GM12878 (cell line): ENCODE measurements at regions not wholly inside any gene's neighbourhood (a gene's known extent, or its start where the extent isn't known, plus 50 kb on each side); places are given as distances from the start of the nearest gene placed in this dataset.

ENCODE experiments used
- ATAC-seq: fragments of 200-7000 bp; cut with Tn5 transposase; 3 replicates; pipeline ENCODE4 v1.9.1; 2020; ENCODE audit warnings: mild to moderate bottlenecking, moderate library complexity
- BruUV-seq: library from RNA; stranded (reverse); fragments of 400-500 nt; replicated peaks from 2 replicates; lab custom pipeline; 2021; lab: Mats Ljungman, UMichigan
- CTCF ChIA-PET: fragments of 300-600 bp; sonication (Branson Sonifier 250); formaldehyde crosslinking; extraction: SDS; loops from one replicate; lab custom pipeline; 2021; ENCODE audit warnings: inconsistent platforms; lab: Yijun Ruan, JAX
- POLR2A ChIA-PET: fragments of 350-600 bp; formaldehyde crosslinking; extraction: SDS; loops from one replicate; lab custom pipeline; 2021; ENCODE audit warnings: inconsistent platforms; lab: Charles Lee
- RAD21 ChIA-PET: fragments of 300-600 bp; sonication (Branson Sonifier 250); formaldehyde crosslinking; loops from one replicate; lab custom pipeline; 2023; ENCODE audit warnings: antibody characterized with exemption; ENCODE audit not compliant: unreplicated experiment; lab: Charles Lee
- SMC1A ChIA-PET: fragments of 300-600 bp; sonication (Branson Sonifier 250); formaldehyde crosslinking; loops from one replicate; lab custom pipeline; 2023; ENCODE audit not compliant: unreplicated experiment, uncharacterized antibody; lab: Charles Lee
- DNase-seq: peaks from one replicate; pipeline ENCODE4 v3.0.0-alpha.2; 2011; ENCODE audit warnings: low read depth, low spot score
- FAIRE-seq: peaks from 3 replicates; lab custom pipeline; 2011; peaks lifted over from hg19 to GRCh38; lab: Jason Lieb, UNC
- H2AFZ ChIP-seq: 2 replicates; pipeline ENCODE4 v1.6.0; 2011; ENCODE audit warnings: low read depth, low read length, control low read depth; ENCODE audit not compliant: control insufficient read depth
- H3K27ac ChIP-seq: 2 replicates; pipeline ENCODE4 v1.5.1; 2011; ENCODE audit warnings: control low read depth; ENCODE audit not compliant: control insufficient read depth, insufficient read depth
- H3K27me3 ChIP-seq, 2 experiments: replicated peaks in 1 of 2; 2 replicates each; pipeline versions ENCODE4 v1.6.0 to v1.6.1; 2011; ENCODE audit warnings: low read length in 1 of 2; ENCODE audit not compliant: control insufficient read depth in 2 of 2, insufficient read depth in 2 of 2
- H3K36me3 ChIP-seq, 2 experiments: 2 replicates each; pipeline ENCODE4 v1.5.1; 2011; ENCODE audit warnings: low read length in 1 of 2; ENCODE audit not compliant: control insufficient read depth in 2 of 2, insufficient read depth in 2 of 2
- H3K4me1 ChIP-seq: 2 replicates; pipeline ENCODE4 v1.6.1; 2011; ENCODE audit warnings: mild to moderate bottlenecking, low read length, moderate library complexity, mixed read lengths; ENCODE audit not compliant: control insufficient read depth, insufficient read depth
- H3K4me2 ChIP-seq: 2 replicates; pipeline ENCODE4 v1.6.0; 2011; ENCODE audit warnings: control low read depth; ENCODE audit not compliant: control insufficient read depth, insufficient read depth
- H3K4me3 ChIP-seq: fragments of 200-600 bp; sonication (generic); 2 replicates; pipeline ENCODE4 v1.5.1; 2016
- H3K79me2 ChIP-seq: 2 replicates; pipeline ENCODE4 v1.6.0; 2011; ENCODE audit warnings: low read length; ENCODE audit not compliant: control insufficient read depth, insufficient read depth
- H3K9ac ChIP-seq: 2 replicates; pipeline ENCODE4 v1.8.0; 2011; ENCODE audit warnings: low read length, control low read depth, mixed read lengths; ENCODE audit not compliant: control insufficient read depth, insufficient read depth
- H3K9me3 ChIP-seq: replicated peaks from 3 replicates; pipeline ENCODE4 v1.5.1; 2011; ENCODE audit warnings: mild to moderate bottlenecking, low read length; ENCODE audit not compliant: control insufficient read depth, insufficient read depth
- H4K20me1 ChIP-seq: 2 replicates; pipeline ENCODE4 v1.6.0; 2011; ENCODE audit not compliant: control insufficient read depth, insufficient read depth
- CHD4 ChIP-seq: fragments of 200-600 bp; sonication (generic); IDR thresholded peaks from 2 replicates; pipeline ENCODE4 v1.6.1; 2016; ENCODE audit warnings: mild to moderate bottlenecking
- FOXK2 ChIP-seq: fragments of 450-650 bp; IDR thresholded peaks from 2 replicates; pipeline ENCODE4 v1.6.1; 2017; ENCODE audit warnings: mild to moderate bottlenecking, moderate library complexity
- MTA2 ChIP-seq: fragments of 450-650 bp; IDR thresholded peaks from 2 replicates; pipeline ENCODE4 v1.6.1; 2016; ENCODE audit warnings: low read depth, mild to moderate bottlenecking, moderate library complexity
- MTA3 ChIP-seq: IDR thresholded peaks from 2 replicates; pipeline ENCODE4 v1.6.1; 2012; ENCODE audit warnings: low read length, inconsistent platforms, borderline replicate concordance
- NFYA ChIP-seq: IDR thresholded peaks from 2 replicates; pipeline ENCODE4 v1.6.1; 2011; ENCODE audit warnings: low read depth, mild to moderate bottlenecking, low read length, improper control_type of control experiment, borderline replicate concordance
- POU2F2 ChIP-seq: IDR thresholded peaks from 3 replicates; pipeline ENCODE4 v1.6.1; 2011; ENCODE audit warnings: low read depth, mild to moderate bottlenecking, low read length, borderline replicate concordance
- YY1 ChIP-seq: IDR thresholded peaks from 2 replicates; pipeline ENCODE4 v1.6.1; 2011; ENCODE audit warnings: low read depth, mild to moderate bottlenecking, low read length
- in situ Hi-C: fragments of 300-500 bp; cut with MboI; formaldehyde crosslinking; loops from 9 replicates; pipeline ENCODE4 v1.14.3; 2018; ENCODE audit warnings: mixed read lengths
- intact Hi-C: fragments of 100-400 bp; cut with micrococcal nuclease; formaldehyde crosslinking; loops from one replicate; pipeline ENCODE4 v1.14.2; 2022; ENCODE audit not compliant: unreplicated experiment
- TF ChIP-seq, protein P1 (sequence below): fragments of 450-650 bp; IDR thresholded peaks from 2 replicates; pipeline ENCODE4 v1.6.1; 2017; ENCODE audit warnings: mild to moderate bottlenecking, moderate library complexity
- TF ChIP-seq, protein P2 (sequence below): fragments of 450-650 bp; IDR thresholded peaks from 2 replicates; pipeline ENCODE4 v1.6.1; 2017; ENCODE audit warnings: borderline replicate concordance
- TF ChIP-seq, protein P3 (sequence below): IDR thresholded peaks from 2 replicates; pipeline ENCODE4 v1.6.1; 2012; ENCODE audit warnings: low read length, inconsistent platforms
- TF ChIP-seq, protein P4 (sequence below): fragments of 450-650 bp; IDR thresholded peaks from 2 replicates; pipeline ENCODE4 v1.6.1; 2017; ENCODE audit warnings: mild to moderate bottlenecking, moderate library complexity
- TF ChIP-seq, protein P5 (sequence below): fragments of 450-650 bp; IDR thresholded peaks from 2 replicates; pipeline ENCODE4 v1.6.1; 2017; ENCODE audit warnings: mild to moderate bottlenecking, low read depth, inconsistent platforms; ENCODE audit not compliant: poor library complexity, severe bottlenecking

DNA sequence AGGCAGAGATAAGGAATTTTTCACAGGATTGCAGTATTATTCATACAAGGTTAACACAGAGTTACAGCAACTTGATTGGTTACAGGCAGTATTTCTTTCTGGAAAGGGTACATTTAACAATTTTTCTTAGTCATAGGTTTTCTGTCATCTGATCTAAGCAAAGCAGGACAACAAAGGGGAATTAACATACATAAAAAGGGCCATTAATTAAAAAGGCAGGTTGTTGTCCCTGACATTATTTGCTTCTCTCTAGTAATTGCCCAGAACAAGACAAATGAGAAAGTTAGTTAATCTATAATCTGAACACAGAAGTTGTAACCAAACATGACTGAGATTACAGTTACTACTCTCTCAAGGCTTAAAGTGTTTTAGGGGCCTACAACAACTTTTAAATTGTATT is 291.4 kb upstream of the LRRTM4 start:
- ChIA-PET POLR2A (no interaction called here), CTCF (no interaction called here), RAD21 (no interaction called here), SMC1A (no interaction called here)
- no peaks in the 10 kb centered on the region for H3K4me1 ChIP-seq
- H3K79me2 ChIP-seq, result no peaks in the 10 kb centered on the region
- DNase-seq (no peak), ATAC-seq (no peak), FAIRE-seq (no peak)
- no peak overlapping the region for H3K4me2 ChIP-seq
- H4K20me1 ChIP-seq, result no peaks in the 10 kb centered on the region
- H3K9ac ChIP-seq, result no peak overlapping the region
- intact Hi-C loops (no loop called here), in situ Hi-C loops (no loop called here)
- no peak overlapping the region for H3K4me3 ChIP-seq
- H3K27ac ChIP-seq, result no peak overlapping the region
- BruUV-seq, result no TSS peak
- no peaks in the 10 kb centered on the region for H3K27me3 ChIP-seq
- H3K9me3 ChIP-seq, result no peaks in the 10 kb centered on the region
- no peaks in the 10 kb centered on the region for H3K36me3 ChIP-seq
- H2AFZ ChIP-seq, result no peak overlapping the region
- TF ChIP-seq MTA3 (no peak), POU2F2 (no peak), NFYA (no peak), CHD4 (no peak), FOXK2 (no peak), MTA2 (no peak), YY1 (no peak)
- TF ChIP-seq, protein P1, sequence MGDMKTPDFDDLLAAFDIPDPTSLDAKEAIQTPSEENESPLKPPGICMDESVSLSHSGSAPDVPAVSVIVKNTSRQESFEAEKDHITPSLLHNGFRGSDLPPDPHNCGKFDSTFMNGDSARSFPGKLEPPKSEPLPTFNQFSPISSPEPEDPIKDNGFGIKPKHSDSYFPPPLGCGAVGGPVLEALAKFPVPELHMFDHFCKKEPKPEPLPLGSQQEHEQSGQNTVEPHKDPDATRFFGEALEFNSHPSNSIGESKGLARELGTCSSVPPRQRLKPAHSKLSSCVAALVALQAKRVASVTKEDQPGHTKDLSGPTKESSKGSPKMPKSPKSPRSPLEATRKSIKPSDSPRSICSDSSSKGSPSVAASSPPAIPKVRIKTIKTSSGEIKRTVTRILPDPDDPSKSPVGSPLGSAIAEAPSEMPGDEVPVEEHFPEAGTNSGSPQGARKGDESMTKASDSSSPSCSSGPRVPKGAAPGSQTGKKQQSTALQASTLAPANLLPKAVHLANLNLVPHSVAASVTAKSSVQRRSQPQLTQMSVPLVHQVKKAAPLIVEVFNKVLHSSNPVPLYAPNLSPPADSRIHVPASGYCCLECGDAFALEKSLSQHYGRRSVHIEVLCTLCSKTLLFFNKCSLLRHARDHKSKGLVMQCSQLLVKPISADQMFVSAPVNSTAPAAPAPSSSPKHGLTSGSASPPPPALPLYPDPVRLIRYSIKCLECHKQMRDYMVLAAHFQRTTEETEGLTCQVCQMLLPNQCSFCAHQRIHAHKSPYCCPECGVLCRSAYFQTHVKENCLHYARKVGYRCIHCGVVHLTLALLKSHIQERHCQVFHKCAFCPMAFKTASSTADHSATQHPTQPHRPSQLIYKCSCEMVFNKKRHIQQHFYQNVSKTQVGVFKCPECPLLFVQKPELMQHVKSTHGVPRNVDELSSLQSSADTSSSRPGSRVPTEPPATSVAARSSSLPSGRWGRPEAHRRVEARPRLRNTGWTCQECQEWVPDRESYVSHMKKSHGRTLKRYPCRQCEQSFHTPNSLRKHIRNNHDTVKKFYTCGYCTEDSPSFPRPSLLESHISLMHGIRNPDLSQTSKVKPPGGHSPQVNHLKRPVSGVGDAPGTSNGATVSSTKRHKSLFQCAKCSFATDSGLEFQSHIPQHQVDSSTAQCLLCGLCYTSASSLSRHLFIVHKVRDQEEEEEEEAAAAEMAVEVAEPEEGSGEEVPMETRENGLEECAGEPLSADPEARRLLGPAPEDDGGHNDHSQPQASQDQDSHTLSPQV, result no peak
- TF ChIP-seq, protein P2, sequence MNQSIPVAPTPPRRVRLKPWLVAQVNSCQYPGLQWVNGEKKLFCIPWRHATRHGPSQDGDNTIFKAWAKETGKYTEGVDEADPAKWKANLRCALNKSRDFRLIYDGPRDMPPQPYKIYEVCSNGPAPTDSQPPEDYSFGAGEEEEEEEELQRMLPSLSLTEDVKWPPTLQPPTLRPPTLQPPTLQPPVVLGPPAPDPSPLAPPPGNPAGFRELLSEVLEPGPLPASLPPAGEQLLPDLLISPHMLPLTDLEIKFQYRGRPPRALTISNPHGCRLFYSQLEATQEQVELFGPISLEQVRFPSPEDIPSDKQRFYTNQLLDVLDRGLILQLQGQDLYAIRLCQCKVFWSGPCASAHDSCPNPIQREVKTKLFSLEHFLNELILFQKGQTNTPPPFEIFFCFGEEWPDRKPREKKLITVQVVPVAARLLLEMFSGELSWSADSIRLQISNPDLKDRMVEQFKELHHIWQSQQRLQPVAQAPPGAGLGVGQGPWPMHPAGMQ, result no peak
- TF ChIP-seq, protein P3, sequence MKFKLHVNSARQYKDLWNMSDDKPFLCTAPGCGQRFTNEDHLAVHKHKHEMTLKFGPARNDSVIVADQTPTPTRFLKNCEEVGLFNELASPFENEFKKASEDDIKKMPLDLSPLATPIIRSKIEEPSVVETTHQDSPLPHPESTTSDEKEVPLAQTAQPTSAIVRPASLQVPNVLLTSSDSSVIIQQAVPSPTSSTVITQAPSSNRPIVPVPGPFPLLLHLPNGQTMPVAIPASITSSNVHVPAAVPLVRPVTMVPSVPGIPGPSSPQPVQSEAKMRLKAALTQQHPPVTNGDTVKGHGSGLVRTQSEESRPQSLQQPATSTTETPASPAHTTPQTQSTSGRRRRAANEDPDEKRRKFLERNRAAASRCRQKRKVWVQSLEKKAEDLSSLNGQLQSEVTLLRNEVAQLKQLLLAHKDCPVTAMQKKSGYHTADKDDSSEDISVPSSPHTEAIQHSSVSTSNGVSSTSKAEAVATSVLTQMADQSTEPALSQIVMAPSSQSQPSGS, result no peak
- TF ChIP-seq, protein P4, sequence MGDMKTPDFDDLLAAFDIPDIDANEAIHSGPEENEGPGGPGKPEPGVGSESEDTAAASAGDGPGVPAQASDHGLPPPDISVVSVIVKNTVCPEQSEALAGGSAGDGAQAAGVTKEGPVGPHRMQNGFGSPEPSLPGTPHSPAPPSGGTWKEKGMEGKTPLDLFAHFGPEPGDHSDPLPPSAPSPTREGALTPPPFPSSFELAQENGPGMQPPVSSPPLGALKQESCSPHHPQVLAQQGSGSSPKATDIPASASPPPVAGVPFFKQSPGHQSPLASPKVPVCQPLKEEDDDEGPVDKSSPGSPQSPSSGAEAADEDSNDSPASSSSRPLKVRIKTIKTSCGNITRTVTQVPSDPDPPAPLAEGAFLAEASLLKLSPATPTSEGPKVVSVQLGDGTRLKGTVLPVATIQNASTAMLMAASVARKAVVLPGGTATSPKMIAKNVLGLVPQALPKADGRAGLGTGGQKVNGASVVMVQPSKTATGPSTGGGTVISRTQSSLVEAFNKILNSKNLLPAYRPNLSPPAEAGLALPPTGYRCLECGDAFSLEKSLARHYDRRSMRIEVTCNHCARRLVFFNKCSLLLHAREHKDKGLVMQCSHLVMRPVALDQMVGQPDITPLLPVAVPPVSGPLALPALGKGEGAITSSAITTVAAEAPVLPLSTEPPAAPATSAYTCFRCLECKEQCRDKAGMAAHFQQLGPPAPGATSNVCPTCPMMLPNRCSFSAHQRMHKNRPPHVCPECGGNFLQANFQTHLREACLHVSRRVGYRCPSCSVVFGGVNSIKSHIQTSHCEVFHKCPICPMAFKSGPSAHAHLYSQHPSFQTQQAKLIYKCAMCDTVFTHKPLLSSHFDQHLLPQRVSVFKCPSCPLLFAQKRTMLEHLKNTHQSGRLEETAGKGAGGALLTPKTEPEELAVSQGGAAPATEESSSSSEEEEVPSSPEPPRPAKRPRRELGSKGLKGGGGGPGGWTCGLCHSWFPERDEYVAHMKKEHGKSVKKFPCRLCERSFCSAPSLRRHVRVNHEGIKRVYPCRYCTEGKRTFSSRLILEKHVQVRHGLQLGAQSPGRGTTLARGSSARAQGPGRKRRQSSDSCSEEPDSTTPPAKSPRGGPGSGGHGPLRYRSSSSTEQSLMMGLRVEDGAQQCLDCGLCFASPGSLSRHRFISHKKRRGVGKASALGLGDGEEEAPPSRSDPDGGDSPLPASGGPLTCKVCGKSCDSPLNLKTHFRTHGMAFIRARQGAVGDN, result no peak
- TF ChIP-seq, protein P5, sequence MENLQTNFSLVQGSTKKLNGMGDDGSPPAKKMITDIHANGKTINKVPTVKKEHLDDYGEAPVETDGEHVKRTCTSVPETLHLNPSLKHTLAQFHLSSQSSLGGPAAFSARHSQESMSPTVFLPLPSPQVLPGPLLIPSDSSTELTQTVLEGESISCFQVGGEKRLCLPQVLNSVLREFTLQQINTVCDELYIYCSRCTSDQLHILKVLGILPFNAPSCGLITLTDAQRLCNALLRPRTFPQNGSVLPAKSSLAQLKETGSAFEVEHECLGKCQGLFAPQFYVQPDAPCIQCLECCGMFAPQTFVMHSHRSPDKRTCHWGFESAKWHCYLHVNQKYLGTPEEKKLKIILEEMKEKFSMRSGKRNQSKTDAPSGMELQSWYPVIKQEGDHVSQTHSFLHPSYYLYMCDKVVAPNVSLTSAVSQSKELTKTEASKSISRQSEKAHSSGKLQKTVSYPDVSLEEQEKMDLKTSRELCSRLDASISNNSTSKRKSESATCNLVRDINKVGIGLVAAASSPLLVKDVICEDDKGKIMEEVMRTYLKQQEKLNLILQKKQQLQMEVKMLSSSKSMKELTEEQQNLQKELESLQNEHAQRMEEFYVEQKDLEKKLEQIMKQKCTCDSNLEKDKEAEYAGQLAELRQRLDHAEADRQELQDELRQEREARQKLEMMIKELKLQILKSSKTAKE, result no peak
